ES-I3 (cell line): ENCODE measurements at regions not wholly inside any gene's neighbourhood (a gene's known extent, or its start where the extent isn't known, plus 50 kb on each side); places are given as distances from the start of the nearest gene placed in this dataset.

Source experiments
- H3K36me3 ChIP-seq: 2 replicates; pipeline ENCODE4 v1.6.1; 2013; ENCODE audit warnings: mild to moderate bottlenecking, low read length, control low read depth, moderate library complexity; ENCODE audit not compliant: insufficient read depth
- H3K4me1 ChIP-seq: 2 replicates; pipeline ENCODE4 v1.6.1; 2013; ENCODE audit warnings: mild to moderate bottlenecking, control low read depth, low read length; ENCODE audit not compliant: insufficient read depth
- H3K9ac ChIP-seq: 2 replicates; pipeline ENCODE4 v1.6.1; 2013; ENCODE audit warnings: low read depth, mild to moderate bottlenecking, low read length, moderate library complexity
- H3K9me3 ChIP-seq: 2 replicates; pipeline ENCODE4 v1.6.1; 2013; ENCODE audit warnings: mild to moderate bottlenecking, low read length, moderate library complexity; ENCODE audit not compliant: control insufficient read depth, insufficient read depth

DNA sequence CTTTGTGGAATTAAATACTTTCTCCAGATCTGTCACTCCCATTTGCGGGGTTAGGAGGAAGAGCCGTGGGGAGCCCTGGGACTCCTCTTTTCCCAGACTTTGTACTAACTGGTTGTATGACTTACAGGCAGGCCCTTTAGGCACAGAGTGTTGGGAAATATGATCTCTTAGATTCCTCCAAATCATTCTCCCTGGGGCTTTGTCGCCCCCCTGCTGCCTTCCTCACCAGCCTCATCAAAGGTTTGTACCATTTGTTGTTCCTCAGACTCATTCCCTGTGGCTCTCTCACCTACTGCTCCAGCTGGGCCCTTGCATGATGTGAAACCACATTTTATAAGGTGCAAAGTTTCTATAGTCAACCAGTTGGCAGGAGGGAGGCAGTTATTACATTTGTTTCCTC, 56.4 kb downstream of the CRYGS start:
- Histone ChIP-seq H3K4me1 (no peaks in the 10 kb centered on the region), H3K36me3 (no peaks in the 10 kb centered on the region), H3K9ac (no peak overlapping the region), H3K9me3 (no peaks in the 10 kb centered on the region)

DNA sequence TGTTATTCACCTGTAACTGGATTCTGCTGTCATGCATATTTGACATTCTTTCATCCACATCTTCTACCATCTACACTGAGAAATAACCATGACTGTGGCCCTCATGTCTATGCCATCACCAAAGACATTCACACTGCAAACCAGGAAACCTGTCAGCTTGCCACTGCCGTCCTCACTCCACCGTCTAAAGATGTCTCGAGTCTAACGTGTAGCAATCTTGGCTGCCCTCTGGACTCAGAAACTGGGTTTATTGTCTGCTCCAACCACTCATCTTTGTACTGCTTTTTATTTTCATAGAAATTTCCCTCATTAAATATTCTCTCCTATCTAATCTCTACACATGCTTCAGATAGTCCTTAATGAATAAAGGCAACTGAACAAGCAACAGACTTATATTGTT, 57.1 kb downstream of the CRYGS start:
- H3K9ac ChIP-seq = no peak overlapping the region
- H3K4me1 ChIP-seq = no peaks in the 10 kb centered on the region
- no peaks in the 10 kb centered on the region for H3K9me3 ChIP-seq
- no peaks in the 10 kb centered on the region for H3K36me3 ChIP-seq

DNA sequence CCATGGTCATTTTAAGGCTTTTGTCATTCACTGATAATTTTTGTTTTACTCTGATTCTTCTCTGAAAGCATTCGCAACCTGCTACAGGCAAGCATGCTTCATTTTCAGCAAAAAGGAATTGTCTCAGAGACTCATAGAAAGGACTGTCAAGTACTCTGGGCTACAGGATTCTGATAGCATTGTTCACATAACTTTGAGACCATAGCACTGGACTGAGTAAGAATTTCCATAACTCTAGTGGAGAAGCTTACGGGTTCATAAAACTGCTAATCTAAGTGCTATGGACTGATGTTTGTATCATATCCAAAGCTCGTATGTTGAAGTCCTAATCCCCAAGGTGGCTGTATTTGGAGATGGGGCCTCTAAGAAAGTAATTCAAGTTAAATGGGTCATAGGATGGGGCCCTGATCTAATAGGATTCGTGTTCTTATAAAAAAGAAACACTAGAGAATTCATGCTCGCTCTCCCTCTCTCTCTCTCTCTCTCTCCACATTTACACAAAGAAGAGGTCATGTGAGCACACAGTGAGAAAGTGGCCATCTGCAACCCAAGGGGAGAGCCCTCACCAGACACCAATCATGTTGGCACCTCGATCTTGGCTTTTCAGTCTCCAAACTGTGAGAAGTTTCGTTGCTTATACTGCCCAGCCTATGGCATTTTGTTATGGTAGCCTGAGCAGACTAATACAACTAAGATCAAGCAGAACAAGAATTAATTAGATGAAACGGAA, 60.4 kb downstream of the CRYGS start:
- no peak overlapping the region for H3K9ac ChIP-seq
- H3K4me1 ChIP-seq = no peaks in the 10 kb centered on the region
- no peaks in the 10 kb centered on the region for H3K9me3 ChIP-seq
- no peaks in the 10 kb centered on the region for H3K36me3 ChIP-seq

DNA sequence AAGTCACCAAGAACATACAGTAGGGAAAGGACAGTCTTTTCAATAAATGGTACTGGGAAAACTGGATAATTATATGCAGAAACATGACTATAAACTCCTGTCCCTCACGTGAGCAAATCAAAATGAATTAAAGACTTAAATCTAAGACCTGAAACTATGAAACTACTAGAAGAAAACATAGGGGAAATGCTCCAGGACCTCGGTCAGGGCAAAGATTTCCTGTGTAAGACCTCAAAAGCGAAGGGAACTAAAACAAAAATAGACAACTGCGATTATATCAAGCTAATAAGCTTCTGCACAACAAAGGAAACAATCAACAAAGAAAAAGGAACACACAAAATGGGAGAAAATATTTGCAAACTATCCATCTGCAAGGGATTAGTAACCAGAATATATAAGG, 62.7 kb downstream of the CRYGS start:
- no peaks in the 10 kb centered on the region for H3K36me3 ChIP-seq
- H3K9me3 ChIP-seq = no peaks in the 10 kb centered on the region
- H3K4me1 ChIP-seq = no peaks in the 10 kb centered on the region
- H3K9ac ChIP-seq = no peak overlapping the region

DNA sequence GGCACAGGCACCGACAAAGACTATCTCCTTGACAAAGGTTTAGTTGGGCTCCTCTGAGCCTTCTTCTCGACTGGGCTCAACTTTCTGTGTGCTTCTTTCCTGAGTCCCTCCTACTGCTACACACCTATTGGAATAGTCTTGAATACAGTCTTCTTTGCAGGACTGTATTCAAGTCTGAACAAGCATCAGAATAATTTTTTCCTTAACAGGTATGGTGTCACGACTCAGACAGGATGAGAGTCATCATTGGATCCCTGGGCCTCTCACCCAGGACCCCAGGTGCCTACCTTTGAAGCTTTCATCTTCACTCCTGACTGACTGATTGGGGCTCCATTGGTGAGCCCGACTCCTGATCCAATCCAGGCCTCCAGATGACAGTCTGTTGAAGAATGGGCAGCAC, 66.3 kb downstream of the CRYGS start:
- no peaks in the 10 kb centered on the region for H3K9me3 ChIP-seq
- no peaks in the 10 kb centered on the region for H3K4me1 ChIP-seq
- no peak overlapping the region for H3K9ac ChIP-seq
- H3K36me3 ChIP-seq = no peaks in the 10 kb centered on the region

DNA sequence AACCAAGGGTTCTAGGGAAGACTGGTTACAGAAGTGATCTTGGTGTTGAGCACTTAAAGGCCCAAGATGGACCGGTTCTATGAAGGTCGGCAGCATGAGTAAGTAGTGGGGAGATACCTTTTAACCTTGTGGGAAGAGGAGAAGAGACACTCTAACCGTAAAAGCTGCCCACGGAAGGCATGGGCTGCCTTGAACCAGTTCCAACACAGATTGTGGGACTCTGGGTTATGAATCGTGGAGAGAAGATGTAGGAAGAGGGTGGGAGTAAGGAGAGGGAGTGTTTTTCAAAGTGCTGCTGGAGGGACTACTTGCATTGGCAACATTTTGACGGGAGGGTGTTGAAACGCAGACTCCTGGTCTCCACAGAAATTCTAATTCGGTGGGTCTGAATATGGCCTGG, 67.1 kb downstream of the CRYGS start:
- H3K4me1 ChIP-seq = no peaks in the 10 kb centered on the region
- H3K9ac ChIP-seq = no peak overlapping the region
- no peaks in the 10 kb centered on the region for H3K9me3 ChIP-seq
- H3K36me3 ChIP-seq = no peaks in the 10 kb centered on the region

DNA sequence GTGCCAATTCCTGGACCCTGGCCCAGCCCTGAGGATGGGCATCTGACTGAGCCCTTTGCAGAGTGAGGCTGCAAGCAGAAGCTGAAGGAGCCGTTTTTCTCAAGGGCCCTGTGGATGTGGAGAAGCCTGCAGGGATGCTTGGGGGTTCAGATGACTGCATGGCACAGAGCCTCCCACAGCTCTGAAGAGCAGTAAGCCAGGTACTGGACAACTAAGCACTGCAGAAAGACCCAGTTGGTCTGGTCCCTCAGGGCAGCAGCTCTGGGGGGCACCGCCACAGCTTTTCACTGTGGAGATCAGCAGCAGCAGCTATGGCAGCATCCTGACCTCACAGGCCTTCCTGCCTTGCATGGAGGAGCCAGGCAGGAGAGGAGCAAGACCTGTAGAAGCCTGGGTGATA, 67.6 kb downstream of the CRYGS start:
- Histone ChIP-seq H3K4me1 (no peaks in the 10 kb centered on the region), H3K9ac (no peak overlapping the region), H3K36me3 (no peaks in the 10 kb centered on the region), H3K9me3 (no peaks in the 10 kb centered on the region)

DNA sequence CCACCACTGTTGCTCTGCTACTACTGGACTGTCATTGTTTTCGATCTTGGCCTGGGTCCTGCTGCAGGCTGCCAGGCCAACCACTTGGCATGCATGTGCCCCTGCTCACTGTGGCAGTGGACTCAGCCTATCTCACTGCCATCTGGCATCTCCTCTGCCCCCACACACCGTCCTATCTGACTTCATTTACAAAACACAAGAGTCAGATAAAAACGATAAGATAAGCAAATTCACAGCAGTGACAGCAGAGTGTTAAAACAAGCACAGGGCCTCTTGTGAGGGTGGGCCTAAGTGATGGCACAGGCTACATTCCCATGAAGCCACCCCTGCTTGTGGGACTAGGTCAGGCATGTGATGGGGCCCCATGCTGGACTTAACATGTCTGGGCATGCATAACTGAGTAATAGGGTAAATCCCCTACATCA, 68.1 kb downstream of the CRYGS start:
- no peaks in the 10 kb centered on the region for H3K4me1 ChIP-seq
- no peaks in the 10 kb centered on the region for H3K36me3 ChIP-seq
- no peak overlapping the region for H3K9ac ChIP-seq
- no peaks in the 10 kb centered on the region for H3K9me3 ChIP-seq

DNA sequence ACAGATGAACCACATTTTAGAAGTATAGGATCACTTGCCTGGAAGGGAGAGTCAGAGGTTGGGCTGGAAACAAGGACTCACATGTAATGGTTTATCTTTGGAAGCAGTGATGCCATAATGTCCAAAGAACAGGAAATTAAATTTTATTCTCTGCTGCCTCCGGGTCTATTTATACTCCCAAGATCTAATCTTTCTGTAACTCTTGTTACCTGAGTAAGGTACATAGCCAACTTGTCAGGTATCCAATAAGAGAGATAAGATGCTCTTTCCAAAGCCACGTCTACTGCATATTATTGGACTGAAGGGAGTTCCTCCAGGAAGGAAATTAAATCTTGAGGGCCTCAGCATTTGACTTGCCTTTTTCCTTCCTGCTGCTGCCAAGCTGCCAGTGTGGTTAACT, 71.0 kb downstream of the CRYGS start:
- H3K4me1 ChIP-seq = no peaks in the 10 kb centered on the region
- no peaks in the 10 kb centered on the region for H3K36me3 ChIP-seq
- no peak overlapping the region for H3K9ac ChIP-seq
- no peaks in the 10 kb centered on the region for H3K9me3 ChIP-seq

DNA sequence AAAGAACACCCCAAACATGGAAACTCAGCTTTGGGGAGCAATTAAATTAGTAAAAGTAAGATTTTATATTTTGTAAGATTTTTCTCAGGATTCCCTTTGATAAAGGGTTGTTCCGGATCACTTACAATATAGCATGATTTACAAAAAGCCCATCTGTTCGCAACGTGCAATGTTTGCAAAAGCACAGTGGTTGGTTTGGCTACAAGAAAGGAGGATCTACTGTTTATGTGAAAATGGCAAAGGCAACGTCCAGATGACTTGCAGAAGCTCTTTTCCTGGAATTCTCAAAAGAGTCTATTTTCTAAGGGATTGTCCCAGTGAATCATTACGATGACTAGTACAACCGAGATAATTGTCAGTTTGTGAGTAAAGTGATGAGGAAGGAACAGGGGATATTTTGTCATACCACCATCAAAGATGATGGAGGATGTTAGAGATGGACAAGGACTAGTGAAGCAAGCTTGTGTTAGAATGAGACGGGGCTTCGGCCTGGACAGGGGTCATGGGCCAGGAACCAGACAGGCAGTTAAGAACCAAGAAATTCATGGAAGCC, 71.6 kb downstream of the CRYGS start:
- H3K36me3 ChIP-seq = no peaks in the 10 kb centered on the region
- H3K4me1 ChIP-seq = no peaks in the 10 kb centered on the region
- H3K9me3 ChIP-seq = no peaks in the 10 kb centered on the region
- H3K9ac ChIP-seq = no peak overlapping the region

DNA sequence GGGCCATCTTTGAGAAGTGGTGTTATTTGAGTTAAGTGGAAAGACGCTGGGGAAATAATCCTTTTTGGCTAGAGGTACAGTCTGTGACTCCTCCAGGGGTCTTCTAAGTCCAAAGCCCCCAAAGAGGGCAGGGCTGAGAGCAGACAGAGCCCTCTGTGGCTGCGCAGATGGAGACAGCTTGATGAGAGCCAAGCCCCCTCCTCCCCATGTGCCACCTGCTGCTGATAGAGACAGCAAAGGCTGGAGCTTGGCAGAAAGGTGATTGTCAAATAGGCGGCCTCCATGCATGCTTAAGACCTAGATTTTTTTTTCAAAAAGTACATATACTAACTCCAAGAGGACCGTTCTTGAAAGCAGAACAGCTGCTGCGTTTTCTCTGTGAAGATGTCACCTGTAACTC, 72.4 kb downstream of the CRYGS start:
- no peaks in the 10 kb centered on the region for H3K4me1 ChIP-seq
- no peaks in the 10 kb centered on the region for H3K9me3 ChIP-seq
- no peak overlapping the region for H3K9ac ChIP-seq
- no peaks in the 10 kb centered on the region for H3K36me3 ChIP-seq

DNA sequence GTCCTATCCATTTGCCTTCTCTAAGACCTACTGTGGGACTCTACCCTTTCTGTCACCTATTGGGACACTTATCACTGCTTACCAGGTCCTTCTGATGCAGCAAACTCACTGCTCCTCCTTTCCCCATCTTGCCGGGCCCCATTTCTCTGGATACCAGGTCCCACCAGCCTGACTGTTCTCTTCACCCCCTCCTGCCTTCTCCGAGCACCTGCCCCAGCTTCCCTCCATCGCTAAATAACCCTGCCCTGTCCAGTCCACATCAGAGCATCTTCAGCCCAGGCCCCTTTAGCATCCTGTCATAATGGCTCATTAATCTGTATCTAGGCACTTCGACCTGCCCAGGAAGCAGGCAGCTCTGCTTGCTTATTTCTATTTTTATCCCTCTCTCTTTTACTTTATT, 74.7 kb downstream of the CRYGS start:
- no peaks in the 10 kb centered on the region for H3K9me3 ChIP-seq
- no peaks in the 10 kb centered on the region for H3K4me1 ChIP-seq
- no peak overlapping the region for H3K9ac ChIP-seq
- no peaks in the 10 kb centered on the region for H3K36me3 ChIP-seq

DNA sequence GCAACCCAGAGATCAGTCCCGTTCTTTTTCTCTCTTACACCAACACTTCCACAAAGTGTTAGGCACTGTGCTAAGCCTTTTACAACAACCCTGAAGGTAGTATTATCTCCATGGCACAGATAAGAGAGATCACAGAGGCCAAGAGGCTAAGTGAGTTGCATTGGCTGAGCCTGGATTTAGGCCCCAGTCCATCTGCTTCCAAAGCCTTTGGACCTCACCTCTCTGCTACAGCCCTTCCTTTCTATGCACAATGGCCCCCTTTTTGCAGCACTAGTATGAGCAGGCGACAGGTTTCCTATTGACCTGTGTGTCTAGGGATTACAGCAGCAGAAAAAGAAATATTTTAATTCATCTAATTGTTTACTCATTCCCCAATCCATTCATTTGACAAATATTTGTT, 76.2 kb downstream of the CRYGS start:
- no peaks in the 10 kb centered on the region for H3K9me3 ChIP-seq
- H3K4me1 ChIP-seq = no peaks in the 10 kb centered on the region
- no peak overlapping the region for H3K9ac ChIP-seq
- H3K36me3 ChIP-seq = no peaks in the 10 kb centered on the region

DNA sequence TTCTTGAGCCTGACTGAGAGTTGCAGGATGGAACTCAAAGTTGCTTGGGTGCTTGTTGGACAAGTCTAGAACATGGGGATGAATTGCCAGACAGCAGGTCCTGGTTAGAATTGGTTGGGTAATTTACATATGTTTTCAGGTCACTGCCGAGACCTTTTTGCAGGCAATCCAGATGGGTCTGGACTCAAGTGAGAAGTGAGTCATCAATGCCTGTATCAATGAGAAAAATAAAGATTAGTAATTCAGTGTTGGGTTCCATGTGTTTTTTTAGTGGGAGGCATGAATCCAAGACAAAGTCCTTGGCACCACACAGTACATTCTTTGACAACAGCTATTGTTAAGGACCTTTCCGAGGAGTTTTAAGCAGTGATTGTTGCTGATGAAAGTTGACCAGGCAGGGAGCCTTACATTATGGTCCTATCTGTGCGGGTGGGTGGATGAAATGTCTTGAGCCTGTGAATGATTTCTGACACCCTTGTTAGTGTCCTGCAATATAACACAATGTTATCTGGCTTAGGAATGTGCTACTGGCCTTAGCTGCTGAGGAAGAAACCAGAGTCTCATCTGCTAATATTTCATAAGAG, 77.7 kb downstream of the CRYGS start:
- Histone ChIP-seq H3K4me1 (no peaks in the 10 kb centered on the region), H3K36me3 (no peaks in the 10 kb centered on the region), H3K9me3 (no peaks in the 10 kb centered on the region), H3K9ac (no peak overlapping the region)

DNA sequence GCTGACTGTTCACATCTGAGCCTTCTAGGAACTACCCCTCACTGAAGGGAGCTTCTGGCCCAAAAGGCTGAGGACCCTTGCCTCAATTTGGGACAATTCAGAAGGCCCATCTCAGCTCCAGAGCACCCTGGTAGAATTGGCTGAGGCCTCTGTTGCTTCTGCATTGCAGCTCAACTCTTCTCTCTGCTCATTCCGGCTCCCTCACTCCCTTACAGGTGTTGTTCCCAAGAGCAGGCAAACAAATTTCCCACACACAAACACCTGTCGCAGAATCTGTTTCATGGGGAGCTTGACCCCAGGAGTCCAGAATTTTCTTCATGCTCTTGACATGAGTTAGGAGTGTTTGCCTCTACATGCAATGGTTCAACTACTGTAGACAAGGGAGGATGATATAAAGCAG, 78.7 kb downstream of the CRYGS start:
- H3K36me3 ChIP-seq = no peaks in the 10 kb centered on the region
- H3K9ac ChIP-seq = no peak overlapping the region
- H3K9me3 ChIP-seq = no peaks in the 10 kb centered on the region
- no peaks in the 10 kb centered on the region for H3K4me1 ChIP-seq
